GM18858 (cell line): ENCODE measurements at regions not wholly inside any gene's neighbourhood (a gene's known extent, or its start where the extent isn't known, plus 50 kb on each side); places are given as distances from the start of the nearest gene placed in this dataset.
"Not testable (repeated sequence)": the region's sequence is repeated elsewhere in the genome, so short reads cannot be mapped to it uniquely, and the experiment has no call there.

Experiments used
- ATAC-seq: cut with Tn5 transposase; IDR thresholded peaks from one replicate; pipeline ENCODE4 v1.9.1; 2021; ENCODE audit not compliant: unreplicated experiment

GRCh38 chr16:65365732-65366715 lies 244.2 kb upstream of the CDH11 start:
- ATAC-seq, result no peak

GRCh38 chr16:65356721-65357120 lies 234.9 kb upstream of the CDH11 start:
- not testable (repeated sequence) for ATAC-seq

- no peak for ATAC-seq
These were observed 233.8 kb upstream of the CDH11 start for GRCh38 chr16:65355706-65356105.

- no peak for ATAC-seq
These were observed 231.3 kb upstream of the CDH11 start for GRCh38 chr16:65353183-65353582.

- ATAC-seq, result no peak
These were observed 227.8 kb upstream of the CDH11 start for GRCh38 chr16:65349626-65350025.

- no peak for ATAC-seq
These were observed 221.7 kb upstream of the CDH11 start for GRCh38 chr16:65343556-65343955.

- no peak for ATAC-seq
These were observed 220.5 kb upstream of the CDH11 start for GRCh38 chr16:65342231-65342866.

GRCh38 chr16:65339062-65339461 lies 217.2 kb upstream of the CDH11 start:
- ATAC-seq, result no peak

- no peak for ATAC-seq
These were observed 214.3 kb upstream of the CDH11 start for GRCh38 chr16:65336160-65336559.

- no peak for ATAC-seq
These were observed 212.2 kb upstream of the CDH11 start for GRCh38 chr16:65334081-65334480.

GRCh38 chr16:65333283-65333682 lies 211.4 kb upstream of the CDH11 start:
- ATAC-seq, result no peak

GRCh38 chr16:65327346-65327745 lies 205.5 kb upstream of the CDH11 start:
- no peak for ATAC-seq

GRCh38 chr16:65323655-65324237 lies 201.9 kb upstream of the CDH11 start:
- no peak for ATAC-seq

- no peak for ATAC-seq
These were observed 197.9 kb upstream of the CDH11 start for GRCh38 chr16:65319621-65320231.

- no peak for ATAC-seq
These were observed 196.9 kb upstream of the CDH11 start for GRCh38 chr16:65318590-65319257.

- no peak for ATAC-seq
These were observed 196.3 kb upstream of the CDH11 start for GRCh38 chr16:65318138-65318537.

- ATAC-seq, result no peak
These were observed 194.9 kb upstream of the CDH11 start for GRCh38 chr16:65316808-65317207.

- ATAC-seq, result no peak
These were observed 193.4 kb upstream of the CDH11 start for GRCh38 chr16:65315081-65315780.

- ATAC-seq, result no peak
These were observed 192.8 kb upstream of the CDH11 start for GRCh38 chr16:65314627-65315008.

GRCh38 chr16:65313936-65314626 lies 192.2 kb upstream of the CDH11 start:
- no peak for ATAC-seq
